ENCODE measurements at regions not wholly inside any gene's neighbourhood (a gene's known extent, or its start where the extent isn't known, plus 50 kb on each side); places are given as distances from the start of the nearest gene placed in this dataset.

DNA sequence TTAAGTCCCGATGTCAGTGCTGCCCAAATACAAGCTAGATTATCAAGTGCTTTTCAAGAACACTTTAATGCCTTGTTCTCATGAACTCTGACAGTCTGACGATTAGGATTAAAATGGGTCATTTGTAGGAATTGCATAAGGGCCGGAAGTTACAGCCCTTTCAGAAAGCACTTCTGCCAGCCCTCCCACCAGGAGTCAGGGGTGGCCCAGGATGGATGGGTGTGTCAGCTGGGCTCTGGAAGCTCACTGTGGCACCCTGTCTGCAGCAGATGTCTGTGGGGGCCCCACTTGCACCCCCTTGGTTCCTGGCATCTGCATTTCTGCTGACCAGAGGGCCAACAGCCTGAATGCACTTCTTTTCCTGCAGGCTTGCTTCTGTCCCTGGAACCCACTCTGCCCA, 712.7 kb downstream of the UQCRFS1 start:
- H3K79me2 ChIP-seq (ENCODE audit: control insufficient read depth, insufficient read depth, low read length) = no peaks in the 10 kb centered on the region
- no peak overlapping the region for H3K27ac ChIP-seq (ENCODE audit: control insufficient read depth, insufficient read depth)
- BruUV-seq (replicated peaks) = no TSS peak
- DNase-seq (ENCODE audit: low read depth, low spot score) (no peak), ATAC-seq (no peak), FAIRE-seq (no peak)
- POLR2A ChIA-PET = interaction anchor here (1.5 kb wide), 1 partner anchor 23 kb away, joined by 4 read pairs; no protein-coding TSS in a partner anchor
- H3K27me3 ChIP-seq (replicated peaks in 1 of 2; ENCODE audit: control insufficient read depth in 2 of 2, insufficient read depth in 2 of 2, low read length in 1 of 2) = no peaks in the 10 kb centered on the region
- H3K9ac ChIP-seq (ENCODE audit: control insufficient read depth, insufficient read depth, low read length) = no peak overlapping the region
- no peak for TF ChIP-seq YY1 (IDR thresholded peaks at IDR 0.05; ENCODE audit: low read depth, low read length)
- TF ChIP-seq, protein P1, sequence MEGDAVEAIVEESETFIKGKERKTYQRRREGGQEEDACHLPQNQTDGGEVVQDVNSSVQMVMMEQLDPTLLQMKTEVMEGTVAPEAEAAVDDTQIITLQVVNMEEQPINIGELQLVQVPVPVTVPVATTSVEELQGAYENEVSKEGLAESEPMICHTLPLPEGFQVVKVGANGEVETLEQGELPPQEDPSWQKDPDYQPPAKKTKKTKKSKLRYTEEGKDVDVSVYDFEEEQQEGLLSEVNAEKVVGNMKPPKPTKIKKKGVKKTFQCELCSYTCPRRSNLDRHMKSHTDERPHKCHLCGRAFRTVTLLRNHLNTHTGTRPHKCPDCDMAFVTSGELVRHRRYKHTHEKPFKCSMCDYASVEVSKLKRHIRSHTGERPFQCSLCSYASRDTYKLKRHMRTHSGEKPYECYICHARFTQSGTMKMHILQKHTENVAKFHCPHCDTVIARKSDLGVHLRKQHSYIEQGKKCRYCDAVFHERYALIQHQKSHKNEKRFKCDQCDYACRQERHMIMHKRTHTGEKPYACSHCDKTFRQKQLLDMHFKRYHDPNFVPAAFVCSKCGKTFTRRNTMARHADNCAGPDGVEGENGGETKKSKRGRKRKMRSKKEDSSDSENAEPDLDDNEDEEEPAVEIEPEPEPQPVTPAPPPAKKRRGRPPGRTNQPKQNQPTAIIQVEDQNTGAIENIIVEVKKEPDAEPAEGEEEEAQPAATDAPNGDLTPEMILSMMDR (IDR thresholded peaks at IDR 0.05 in 2 of 3, conservative IDR thresholded peaks at IDR 0.05 in 1 of 3; ENCODE audit: control insufficient read depth in 2 of 3, extremely low read depth in 1 of 3, insufficient read depth in 1 of 3, low read depth in 3 of 3, low read length in 3 of 3) = no peak
- TF ChIP-seq, protein P2, sequence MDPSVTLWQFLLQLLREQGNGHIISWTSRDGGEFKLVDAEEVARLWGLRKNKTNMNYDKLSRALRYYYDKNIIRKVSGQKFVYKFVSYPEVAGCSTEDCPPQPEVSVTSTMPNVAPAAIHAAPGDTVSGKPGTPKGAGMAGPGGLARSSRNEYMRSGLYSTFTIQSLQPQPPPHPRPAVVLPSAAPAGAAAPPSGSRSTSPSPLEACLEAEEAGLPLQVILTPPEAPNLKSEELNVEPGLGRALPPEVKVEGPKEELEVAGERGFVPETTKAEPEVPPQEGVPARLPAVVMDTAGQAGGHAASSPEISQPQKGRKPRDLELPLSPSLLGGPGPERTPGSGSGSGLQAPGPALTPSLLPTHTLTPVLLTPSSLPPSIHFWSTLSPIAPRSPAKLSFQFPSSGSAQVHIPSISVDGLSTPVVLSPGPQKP (IDR thresholded peaks at IDR 0.05; ENCODE audit: low read depth, low read length) = no peak
- no peak for TF ChIP-seq RAD51 (IDR thresholded peaks at IDR 0.05)
- no peak for TF ChIP-seq NR2C2 (IDR thresholded peaks at IDR 0.05; ENCODE audit: borderline replicate concordance, control insufficient read depth, insufficient read length, low read depth)
- TF ChIP-seq ESRRA (IDR thresholded peaks at IDR 0.05; ENCODE audit: low read length) = no peak
- no peak for TF ChIP-seq SPI1 (IDR thresholded peaks at IDR 0.05; ENCODE audit: borderline replicate concordance, insufficient read depth, low read depth, low read length)
- TF ChIP-seq BACH1 (IDR thresholded peaks at IDR 0.05; ENCODE audit: borderline replicate concordance) = no peak
- TF ChIP-seq EZH2 (IDR thresholded peaks at IDR 0.05; ENCODE audit: borderline replicate concordance, control insufficient read depth, low read depth, low read length) = no peak
- no peak for TF ChIP-seq NBN (IDR thresholded peaks at IDR 0.05)
- TF ChIP-seq, protein P3, sequence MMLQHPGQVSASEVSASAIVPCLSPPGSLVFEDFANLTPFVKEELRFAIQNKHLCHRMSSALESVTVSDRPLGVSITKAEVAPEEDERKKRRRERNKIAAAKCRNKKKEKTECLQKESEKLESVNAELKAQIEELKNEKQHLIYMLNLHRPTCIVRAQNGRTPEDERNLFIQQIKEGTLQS (IDR thresholded peaks at IDR 0.05; ENCODE audit: borderline replicate concordance, extremely low read depth, low read depth, low read length) = no peak
- TF ChIP-seq, protein P4, sequence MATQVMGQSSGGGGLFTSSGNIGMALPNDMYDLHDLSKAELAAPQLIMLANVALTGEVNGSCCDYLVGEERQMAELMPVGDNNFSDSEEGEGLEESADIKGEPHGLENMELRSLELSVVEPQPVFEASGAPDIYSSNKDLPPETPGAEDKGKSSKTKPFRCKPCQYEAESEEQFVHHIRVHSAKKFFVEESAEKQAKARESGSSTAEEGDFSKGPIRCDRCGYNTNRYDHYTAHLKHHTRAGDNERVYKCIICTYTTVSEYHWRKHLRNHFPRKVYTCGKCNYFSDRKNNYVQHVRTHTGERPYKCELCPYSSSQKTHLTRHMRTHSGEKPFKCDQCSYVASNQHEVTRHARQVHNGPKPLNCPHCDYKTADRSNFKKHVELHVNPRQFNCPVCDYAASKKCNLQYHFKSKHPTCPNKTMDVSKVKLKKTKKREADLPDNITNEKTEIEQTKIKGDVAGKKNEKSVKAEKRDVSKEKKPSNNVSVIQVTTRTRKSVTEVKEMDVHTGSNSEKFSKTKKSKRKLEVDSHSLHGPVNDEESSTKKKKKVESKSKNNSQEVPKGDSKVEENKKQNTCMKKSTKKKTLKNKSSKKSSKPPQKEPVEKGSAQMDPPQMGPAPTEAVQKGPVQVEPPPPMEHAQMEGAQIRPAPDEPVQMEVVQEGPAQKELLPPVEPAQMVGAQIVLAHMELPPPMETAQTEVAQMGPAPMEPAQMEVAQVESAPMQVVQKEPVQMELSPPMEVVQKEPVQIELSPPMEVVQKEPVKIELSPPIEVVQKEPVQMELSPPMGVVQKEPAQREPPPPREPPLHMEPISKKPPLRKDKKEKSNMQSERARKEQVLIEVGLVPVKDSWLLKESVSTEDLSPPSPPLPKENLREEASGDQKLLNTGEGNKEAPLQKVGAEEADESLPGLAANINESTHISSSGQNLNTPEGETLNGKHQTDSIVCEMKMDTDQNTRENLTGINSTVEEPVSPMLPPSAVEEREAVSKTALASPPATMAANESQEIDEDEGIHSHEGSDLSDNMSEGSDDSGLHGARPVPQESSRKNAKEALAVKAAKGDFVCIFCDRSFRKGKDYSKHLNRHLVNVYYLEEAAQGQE (IDR thresholded peaks at IDR 0.05; ENCODE audit: low read depth, low read length) = no peak
- SMC1A ChIA-PET (ENCODE audit: uncharacterized antibody, unreplicated experiment) = interaction anchor here (0.7 to 3.9 kb wide), 7 partner anchors 9 to 42 kb away, joined by 3 to 23 read pairs (median 7); no protein-coding TSS in a partner anchor
- no peaks in the 10 kb centered on the region; the same call in 2 of the 3 replicates for H3K9me3 ChIP-seq (replicated peaks; ENCODE audit: control insufficient read depth, insufficient read depth, low read length)
- no peaks in the 10 kb centered on the region for H3K4me1 ChIP-seq (ENCODE audit: control insufficient read depth, insufficient read depth, low read length)
- CTCF ChIA-PET = interaction anchor here (1.0 kb wide), 2 partner anchors 43 to 44 kb away, joined by 3 read pairs; no protein-coding TSS in a partner anchor
- in situ Hi-C loops (cut with MboI) = no loop called here
- intact Hi-C loops (cut with micrococcal nuclease; ENCODE audit: unreplicated experiment) = no loop called here
- H4K20me1 ChIP-seq (ENCODE audit: control insufficient read depth, insufficient read depth) = no peaks in the 10 kb centered on the region
- no peak overlapping the region for H3K4me3 ChIP-seq
- H3K36me3 ChIP-seq (ENCODE audit: control insufficient read depth in 2 of 2, insufficient read depth in 2 of 2, low read length in 1 of 2) = no peaks in the 10 kb centered on the region
- 10% methylated on average over 3 of the region's 3 CpGs for WGBS (ENCODE audit: insufficient coverage, insufficient replicate concordance, low lambda C conversion rate, missing lambda C conversion rate)
- RAD21 ChIA-PET (ENCODE audit: unreplicated experiment) = interaction anchor here (1.1 to 3.9 kb wide), 5 partner anchors 10 to 47 kb away, joined by 3 to 17 read pairs (median 4); no protein-coding TSS in a partner anchor
- no peak overlapping the region for H2AFZ ChIP-seq (ENCODE audit: control insufficient read depth, low read depth, low read length)
- no peak overlapping the region for H3K4me2 ChIP-seq (ENCODE audit: control insufficient read depth, insufficient read depth)
